ENCODE measurements at regions not wholly inside any gene's neighbourhood (a gene's known extent, or its start where the extent isn't known, plus 50 kb on each side); places are given as distances from the start of the nearest gene placed in this dataset.

- TF ChIP-seq CTCF (IDR thresholded peaks at IDR 0.05) (no peak), EZH2 (IDR thresholded peaks at IDR 0.05) (no peak)
Measured at GRCh38 chr1:194062526-194062925, 876.1 kb upstream of the B3GALT2 start.

All from neural progenitor cell (in vitro differentiated cells).